ENCODE measurements at regions not wholly inside any gene's neighbourhood (a gene's known extent, or its start where the extent isn't known, plus 50 kb on each side); places are given as distances from the start of the nearest gene placed in this dataset.

GRCh38 chr10:2392145-2392812 lies 655.0 kb upstream of the ADARB2 start:
- ATAC-seq = no peak
- Histone ChIP-seq H3K4me3 (ENCODE audit: low read length) (no peak overlapping the region), H3K4me2 (ENCODE audit: low read length) (no peak overlapping the region), H4K20me1 (ENCODE audit: low read length) (no peaks in the 10 kb centered on the region), H3K79me2 (ENCODE audit: low read length) (no peaks in the 10 kb centered on the region), H3K27ac (ENCODE audit: low read length) (no peak overlapping the region), H3K4me1 (ENCODE audit: insufficient read depth, low read length) (no peaks in the 10 kb centered on the region), H2AFZ (ENCODE audit: low read length) (no peak overlapping the region), H3K9ac (ENCODE audit: low read length) (no peak overlapping the region), H3K27me3 (ENCODE audit: low read length) (no peaks in the 10 kb centered on the region), H3F3A (ENCODE audit: low read length, unreplicated experiment) (no peaks in the 10 kb centered on the region), H3K36me3 (ENCODE audit: low read depth, low read length) (no peaks in the 10 kb centered on the region), H3K9me2 (replicated peaks; ENCODE audit: low read length) (no peaks in the 10 kb centered on the region), H3K9me3 (ENCODE audit: low read length) (no peaks in the 10 kb centered on the region)
- DNase-seq = no peak
- intact Hi-C loops (cut with micrococcal nuclease) = no loop called here
- ChIA-PET POLR2A (ENCODE audit: unreplicated experiment) (no interaction called here), CTCF (no interaction called here)
- no TSS peak for BruUV-seq (replicated peaks)
- TF ChIP-seq CTCF (conservative IDR thresholded peaks at IDR 0.05; ENCODE audit: low read depth, low read length) (no peak), EZH2 (IDR thresholded peaks at IDR 0.05; ENCODE audit: low read length, unreplicated experiment) (no peak), EZH2phosphoT487 (IDR thresholded peaks at IDR 0.05; ENCODE audit: borderline replicate concordance, low read length) (no peak)

DNA sequence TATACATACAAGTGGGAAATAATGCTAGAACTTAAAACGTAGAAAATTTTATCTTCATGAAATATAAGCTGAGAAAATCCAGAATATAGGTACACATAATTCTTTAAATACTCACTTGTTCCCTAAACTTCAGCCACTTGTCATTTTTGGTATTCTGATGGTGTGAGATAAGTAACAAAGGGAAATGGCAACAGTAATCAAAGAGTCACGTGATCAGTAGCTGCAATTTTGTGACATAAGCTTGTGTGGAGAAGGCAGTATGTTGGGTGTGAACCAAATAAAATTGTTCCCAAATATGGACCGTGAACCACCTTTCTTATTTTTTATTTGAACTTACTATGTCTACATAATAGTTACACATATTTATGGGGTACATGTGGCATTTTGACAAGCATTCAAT lies 650.3 kb upstream of the ADARB2 start:
- H3K79me2 ChIP-seq (ENCODE audit: low read length) = no peaks in the 10 kb centered on the region
- no peak for TF ChIP-seq EZH2phosphoT487 (IDR thresholded peaks at IDR 0.05; ENCODE audit: borderline replicate concordance, low read length)
- no peak for TF ChIP-seq CTCF (conservative IDR thresholded peaks at IDR 0.05; ENCODE audit: low read depth, low read length)
- TF ChIP-seq EZH2 (IDR thresholded peaks at IDR 0.05; ENCODE audit: low read length, unreplicated experiment) = no peak
- no peaks in the 10 kb centered on the region for H3K9me3 ChIP-seq (ENCODE audit: low read length)
- H3K27ac ChIP-seq (ENCODE audit: low read length) = no peak overlapping the region
- DNase-seq (no peak), ATAC-seq (no peak)
- no peak overlapping the region for H3K9ac ChIP-seq (ENCODE audit: low read length)
- no peaks in the 10 kb centered on the region for H3K36me3 ChIP-seq (ENCODE audit: low read depth, low read length)
- H3K4me3 ChIP-seq (ENCODE audit: low read length) = no peak overlapping the region
- no peaks in the 10 kb centered on the region for H3K9me2 ChIP-seq (replicated peaks; ENCODE audit: low read length)
- no peaks in the 10 kb centered on the region for H4K20me1 ChIP-seq (ENCODE audit: low read length)
- no TSS peak for BruUV-seq (replicated peaks)
- H3K27me3 ChIP-seq (ENCODE audit: low read length) = no peaks in the 10 kb centered on the region
- ChIA-PET POLR2A (ENCODE audit: unreplicated experiment) (no interaction called here), CTCF (no interaction called here)
- H3K4me1 ChIP-seq (ENCODE audit: insufficient read depth, low read length) = no peaks in the 10 kb centered on the region
- H2AFZ ChIP-seq (ENCODE audit: low read length) = no peak overlapping the region
- no peaks in the 10 kb centered on the region for H3F3A ChIP-seq (ENCODE audit: low read length, unreplicated experiment)
- intact Hi-C loops (cut with micrococcal nuclease) = no loop called here
- no peak overlapping the region for H3K4me2 ChIP-seq (ENCODE audit: low read length)

- Histone ChIP-seq H3K4me2 (ENCODE audit: low read length) (no peak overlapping the region), H3K36me3 (ENCODE audit: low read depth, low read length) (no peaks in the 10 kb centered on the region), H3K9me3 (ENCODE audit: low read length) (no peaks in the 10 kb centered on the region), H3K9ac (ENCODE audit: low read length) (no peak overlapping the region), H3K4me3 (ENCODE audit: low read length) (no peak overlapping the region), H3K4me1 (ENCODE audit: insufficient read depth, low read length) (no peaks in the 10 kb centered on the region), H3K27ac (ENCODE audit: low read length) (no peak overlapping the region), H3F3A (ENCODE audit: low read length, unreplicated experiment) (no peaks in the 10 kb centered on the region), H4K20me1 (ENCODE audit: low read length) (no peaks in the 10 kb centered on the region), H3K9me2 (replicated peaks; ENCODE audit: low read length) (no peaks in the 10 kb centered on the region), H3K79me2 (ENCODE audit: low read length) (no peaks in the 10 kb centered on the region), H2AFZ (ENCODE audit: low read length) (no peak overlapping the region), H3K27me3 (ENCODE audit: low read length) (no peaks in the 10 kb centered on the region)
- intact Hi-C loops (cut with micrococcal nuclease) = no loop called here
- DNase-seq = no peak
- POLR2A ChIA-PET (ENCODE audit: unreplicated experiment) = no interaction called here
- TF ChIP-seq EZH2 (IDR thresholded peaks at IDR 0.05; ENCODE audit: low read length, unreplicated experiment) (no peak), CTCF (conservative IDR thresholded peaks at IDR 0.05; ENCODE audit: low read depth, low read length) (no peak), EZH2phosphoT487 (IDR thresholded peaks at IDR 0.05; ENCODE audit: borderline replicate concordance, low read length) (no peak)
- no TSS peak for BruUV-seq (replicated peaks)
- ATAC-seq = no peak
- CTCF ChIA-PET = no interaction called here
Measured at GRCh38 chr10:2387261-2387660, 649.9 kb upstream of the ADARB2 start.

Data from PC-3 (cell line).